ENCODE measurements at regions not wholly inside any gene's neighbourhood (a gene's known extent, or its start where the extent isn't known, plus 50 kb on each side); places are given as distances from the start of the nearest gene placed in this dataset.

DNA sequence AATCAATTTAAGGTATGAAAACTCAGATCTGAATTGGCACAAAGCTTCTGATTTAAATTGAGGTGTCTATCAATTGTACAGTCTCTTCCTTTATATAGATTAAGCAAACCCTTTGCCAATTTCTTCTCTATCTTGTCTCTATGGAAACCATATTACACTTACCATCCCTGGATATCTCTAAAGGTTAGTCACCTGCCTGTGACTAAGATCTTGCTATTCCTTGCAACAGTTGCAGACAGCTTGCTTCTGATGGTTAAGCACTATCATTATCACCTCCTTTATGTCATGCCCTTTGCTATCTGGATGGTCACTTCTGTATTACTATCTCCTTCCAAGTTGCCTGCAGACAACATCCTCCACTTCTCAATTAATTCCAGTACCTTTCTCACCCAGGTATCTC is 998.6 kb upstream of the B3GALT2 start:
- DNase-seq, result no peak

DNA sequence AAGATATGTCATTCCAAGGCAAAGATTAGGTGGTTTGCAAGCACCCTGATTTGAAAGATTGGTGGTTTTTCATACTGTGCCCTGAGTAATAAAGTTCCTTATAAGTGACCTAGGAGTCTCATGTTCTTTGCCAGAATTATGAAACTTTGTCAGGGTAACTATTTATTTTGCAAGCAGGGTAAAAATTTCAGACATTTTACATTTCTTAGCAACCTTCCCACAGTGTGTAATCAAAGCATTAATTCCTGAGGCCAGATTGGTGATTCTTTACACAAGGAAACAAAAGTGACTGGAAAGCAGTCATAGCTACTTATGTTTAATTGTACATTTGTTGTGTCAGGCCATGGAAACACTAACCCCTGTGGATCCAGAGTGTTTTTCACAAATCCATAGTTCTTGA is 998.0 kb upstream of the B3GALT2 start:
- DNase-seq, result no peak

DNA sequence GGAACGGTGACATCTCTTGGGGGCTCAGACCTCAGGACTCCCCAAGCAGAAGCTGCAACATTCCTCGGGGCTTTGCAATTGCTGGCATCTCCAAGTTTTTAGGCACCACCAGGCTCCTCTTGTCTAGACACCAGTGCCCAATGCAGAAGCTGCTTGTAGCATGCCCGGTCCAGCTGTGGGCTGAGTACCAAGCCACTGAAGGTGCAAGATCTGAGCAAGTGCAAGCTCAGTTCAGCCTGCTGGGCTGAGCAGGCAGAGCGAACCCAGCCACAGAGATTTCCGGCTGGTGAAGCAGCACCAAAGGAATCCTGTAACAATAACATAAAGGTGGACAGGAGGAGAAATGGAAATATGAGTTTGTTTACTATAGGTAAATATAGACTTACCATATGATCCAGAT is 995.4 kb upstream of the B3GALT2 start:
- no peak for DNase-seq

DNA sequence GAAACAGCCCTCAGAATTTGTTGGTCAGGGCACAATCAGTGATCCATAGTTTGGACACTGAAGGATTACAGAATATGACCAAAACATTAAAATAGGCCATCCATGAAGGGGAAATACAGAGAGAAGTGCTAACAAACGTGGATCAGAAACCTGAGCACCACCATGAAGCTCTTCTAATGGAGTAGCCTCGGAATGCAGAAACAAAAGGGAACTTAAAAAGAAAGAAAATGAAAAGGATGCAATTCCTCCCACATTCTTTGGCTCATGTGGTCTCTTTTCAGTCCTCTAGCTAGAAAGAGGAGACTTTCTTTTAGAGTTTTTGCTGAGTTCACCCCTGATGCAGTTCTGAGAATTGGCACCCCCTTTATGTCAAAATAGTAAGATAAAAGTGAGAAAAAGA is 989.8 kb upstream of the B3GALT2 start:
- no peak for DNase-seq

DNA sequence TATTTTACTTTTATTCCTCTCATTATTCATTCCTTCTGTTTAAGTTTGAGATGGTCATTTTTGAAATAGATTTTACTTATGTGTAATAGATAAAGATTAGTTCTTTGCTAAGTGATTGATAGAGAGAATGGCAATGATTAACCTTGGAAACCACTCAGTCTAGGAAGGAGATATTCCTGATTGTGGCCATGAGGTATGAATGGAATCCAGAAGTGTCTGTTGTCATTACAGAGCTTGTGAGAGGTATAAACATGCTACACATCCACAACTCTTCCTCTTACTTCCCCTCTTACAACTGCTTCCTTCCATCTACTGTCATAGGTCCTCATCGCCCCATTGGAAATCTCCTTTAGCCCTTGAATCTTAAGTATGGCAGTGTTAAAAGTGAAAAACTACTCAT is 988.8 kb upstream of the B3GALT2 start:
- no peak for DNase-seq

DNA sequence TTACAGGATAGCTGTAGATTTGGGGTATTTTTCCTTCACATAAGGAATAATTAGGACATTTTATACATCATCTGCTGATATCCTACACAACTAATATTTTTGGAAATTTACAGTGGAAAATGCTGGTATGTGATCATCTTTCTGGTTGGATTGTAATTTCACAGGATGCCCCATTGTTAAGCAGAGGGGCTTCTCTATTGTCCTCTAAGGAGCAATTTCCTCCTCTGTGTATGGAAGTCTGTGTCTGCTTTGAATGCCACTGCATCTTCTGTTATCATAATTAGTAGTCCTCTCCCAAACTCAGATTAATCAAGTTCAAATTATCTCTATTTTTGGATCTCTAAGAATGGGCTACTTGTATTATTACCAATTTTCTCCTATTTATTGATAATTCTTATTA is 988.1 kb upstream of the B3GALT2 start:
- DNase-seq, result no peak

DNA sequence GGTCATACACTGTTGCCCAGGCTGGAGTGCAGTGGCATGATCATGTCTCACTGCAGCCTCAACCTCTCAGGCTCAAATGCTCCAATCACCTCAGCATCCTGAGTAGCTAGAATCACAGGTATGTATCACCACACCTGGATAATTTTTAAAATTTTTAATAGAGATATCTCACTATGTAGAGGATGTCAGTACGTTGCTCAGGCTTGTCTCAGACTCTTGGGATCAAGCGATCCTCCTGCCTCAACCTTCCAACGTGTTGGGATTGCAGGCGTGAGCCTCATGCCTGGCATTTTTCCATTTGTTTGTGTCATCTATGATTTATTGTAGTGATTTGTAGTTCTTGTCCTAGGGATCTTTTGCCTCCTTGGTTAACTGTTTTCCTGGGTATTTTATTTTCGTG is 985.2 kb upstream of the B3GALT2 start:
- no peak for DNase-seq

DNA sequence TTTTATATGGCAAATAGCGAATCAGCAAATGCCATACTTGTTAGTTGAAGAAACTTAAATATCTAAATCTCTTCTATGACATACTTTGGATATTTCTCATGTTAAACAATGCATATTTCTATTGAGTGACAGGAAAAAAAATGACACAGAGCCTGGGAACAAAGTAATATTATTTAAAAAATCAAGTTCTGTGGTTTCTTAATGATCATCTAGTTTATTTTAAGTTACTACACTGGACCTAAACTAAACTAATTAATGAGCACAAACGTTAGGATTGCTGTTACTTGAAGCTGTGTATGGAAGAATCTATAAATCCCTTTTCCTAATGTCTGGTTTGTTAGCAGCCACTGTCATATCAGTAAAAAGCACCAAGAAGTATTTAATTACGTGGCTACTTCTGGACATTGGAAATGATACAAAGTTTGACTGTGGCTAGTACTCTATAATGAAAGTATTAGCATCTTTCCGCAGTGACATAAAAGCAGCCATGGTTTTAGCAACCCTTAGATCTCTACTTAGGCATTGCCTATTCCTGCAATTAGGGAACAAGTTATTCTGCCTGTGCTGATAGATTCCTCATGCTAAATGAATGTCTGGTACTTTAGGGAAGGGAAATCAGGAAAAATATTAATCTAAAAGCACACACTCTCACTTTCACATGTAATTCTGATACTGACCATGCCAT is 981.7 kb upstream of the B3GALT2 start:
- DNase-seq, result no peak

DNA sequence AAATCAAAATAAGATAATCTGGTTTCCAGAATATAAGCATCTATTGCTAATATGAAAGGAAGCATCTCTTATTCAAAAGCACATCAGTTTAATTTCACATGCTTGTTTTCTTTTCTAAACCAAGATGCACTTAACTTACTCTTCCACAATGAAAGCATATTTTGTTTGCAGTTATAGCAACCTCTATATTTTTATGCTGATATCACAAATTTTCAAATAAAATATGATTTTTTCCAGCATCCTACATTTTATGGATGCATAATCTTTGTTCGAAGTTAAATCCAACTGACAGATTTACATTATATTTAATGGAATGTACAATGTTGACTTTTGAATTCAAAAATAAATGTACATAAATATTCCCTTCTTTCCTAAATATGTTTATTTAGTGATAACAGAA is 978.3 kb upstream of the B3GALT2 start:
- no peak for DNase-seq

DNA sequence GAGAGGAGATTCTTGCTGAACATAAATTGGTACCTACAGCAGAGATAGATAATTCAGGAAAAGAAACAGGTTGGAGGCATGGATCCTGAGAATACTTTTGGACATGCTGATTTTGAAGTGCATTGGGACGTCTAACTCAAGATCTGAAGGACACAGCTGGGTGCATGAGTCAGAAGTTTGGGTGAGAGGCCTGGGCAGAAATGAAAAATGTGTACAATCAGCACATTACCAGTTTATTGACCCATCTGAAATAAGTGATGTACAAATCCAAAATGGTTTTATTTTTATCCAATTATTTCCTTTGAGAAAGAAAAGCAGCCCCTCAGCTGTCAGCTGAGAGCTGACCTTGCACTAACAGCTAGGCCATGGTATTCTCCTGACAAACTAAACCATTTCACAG is 975.2 kb upstream of the B3GALT2 start:
- no peak for DNase-seq

DNA sequence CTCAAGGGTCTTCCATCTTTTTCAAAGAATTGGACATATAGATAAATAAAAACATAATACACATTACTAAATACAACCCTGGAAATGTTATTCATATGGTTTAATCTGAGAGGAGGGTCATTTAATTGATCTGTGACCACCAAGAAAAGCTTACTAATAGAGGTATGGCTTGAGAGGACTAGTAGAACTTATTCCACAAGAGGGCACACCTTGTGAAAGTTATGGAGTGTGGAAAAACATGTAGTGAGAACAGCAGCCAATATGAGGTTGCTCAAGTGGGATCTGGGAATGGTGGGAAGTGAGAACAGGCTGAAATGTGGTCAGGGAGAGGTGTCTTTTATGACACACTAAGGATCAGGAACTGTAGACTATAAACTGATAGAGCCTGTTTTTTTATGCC is 973.5 kb upstream of the B3GALT2 start:
- no peak for DNase-seq

DNA sequence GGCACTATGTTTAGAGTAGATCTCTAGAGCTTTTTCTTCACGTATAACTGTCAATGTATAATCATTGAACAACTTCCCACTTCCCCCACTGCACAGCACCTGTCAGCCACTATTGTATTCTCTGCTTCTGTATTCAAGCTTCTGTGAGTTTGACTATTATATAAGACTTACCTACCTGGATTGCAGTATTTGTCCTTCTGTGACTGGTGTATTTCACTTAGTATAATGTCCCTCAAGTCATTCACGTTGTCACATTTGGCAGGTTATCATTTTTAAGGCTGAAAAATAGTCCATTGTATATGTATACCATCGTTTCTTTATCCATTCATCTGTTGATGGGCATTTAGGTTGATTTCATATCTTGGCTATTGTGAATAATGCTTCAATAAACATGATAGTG is 969.5 kb upstream of the B3GALT2 start:
- DNase-seq, result no peak

DNA sequence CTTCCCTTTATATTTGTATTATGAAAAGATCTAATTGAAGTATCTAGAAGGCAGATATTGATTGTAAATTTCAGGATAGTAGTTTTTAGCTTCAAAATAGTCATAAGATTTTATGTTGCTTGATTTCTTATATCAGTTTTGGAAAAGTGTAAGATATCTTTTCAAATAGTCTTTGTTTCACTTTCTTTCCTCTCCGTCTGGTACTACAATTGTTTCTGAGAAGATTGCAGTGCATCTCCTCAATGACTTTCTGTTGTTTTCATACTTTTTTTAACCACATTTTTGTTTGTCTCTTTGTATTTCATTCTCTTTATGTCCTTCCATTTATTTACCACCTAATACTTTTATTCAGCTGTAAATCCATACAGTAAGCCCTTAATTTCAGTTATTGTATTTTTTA is 964.6 kb upstream of the B3GALT2 start:
- DNase-seq, result no peak

DNA sequence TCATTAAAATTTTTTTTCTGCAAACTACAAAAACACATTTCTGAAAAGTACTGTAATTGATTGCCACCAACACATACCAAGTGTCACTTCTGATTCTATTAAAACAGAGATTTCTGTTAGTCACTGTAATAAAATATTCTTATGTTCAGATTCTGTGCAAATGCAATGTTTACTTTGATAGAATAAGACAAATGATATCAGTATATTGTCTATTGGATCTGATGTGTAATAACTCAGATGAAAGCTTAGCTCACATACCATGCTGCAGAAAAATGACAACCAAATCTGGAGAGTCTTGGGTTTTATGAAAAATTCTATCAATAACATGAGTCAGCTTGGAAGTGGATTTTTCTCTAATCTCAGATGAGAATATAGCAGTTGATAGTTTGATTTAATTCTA is 963.8 kb upstream of the B3GALT2 start:
- DNase-seq, result no peak

DNA sequence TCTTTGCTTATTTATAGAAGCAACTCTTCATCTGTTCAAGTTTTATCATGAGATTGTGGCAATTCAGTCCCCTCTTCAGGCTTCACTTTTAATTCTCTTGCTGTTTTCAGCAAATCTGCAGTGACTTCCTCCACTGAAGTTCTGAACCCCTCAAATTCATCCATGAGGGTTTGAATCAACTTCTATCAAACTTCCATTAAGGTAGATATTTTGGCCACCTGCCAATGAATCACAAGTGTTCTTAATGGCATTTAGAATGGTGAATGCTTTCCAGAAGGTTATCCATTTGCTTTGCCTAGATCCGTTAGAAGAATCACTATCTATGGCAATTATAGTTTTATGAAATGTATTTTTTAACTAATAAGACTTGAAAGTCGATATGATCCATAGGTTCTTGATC is 946.7 kb upstream of the B3GALT2 start:
- DNase-seq, result no peak

DNA sequence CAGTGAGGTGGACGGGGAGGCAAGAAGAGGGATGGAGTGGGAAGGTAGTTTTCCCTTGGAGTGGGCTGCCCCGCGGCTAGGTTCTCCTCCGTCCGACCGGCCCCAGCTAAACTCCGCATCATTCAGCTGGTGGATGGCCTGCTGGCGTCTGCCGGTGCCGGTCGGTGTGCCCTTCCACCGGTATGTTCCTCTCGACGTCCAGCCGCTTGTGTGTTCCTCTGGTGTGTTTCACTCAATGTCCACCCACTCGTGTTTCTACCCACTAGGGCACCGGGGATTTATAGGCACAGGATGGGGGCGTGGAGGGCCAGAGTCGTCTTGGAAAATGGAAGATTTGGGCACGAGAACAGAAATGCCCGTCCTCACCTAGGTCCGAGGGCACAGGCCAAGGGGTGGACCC is 931.7 kb upstream of the B3GALT2 start:
- no peak for DNase-seq

DNA sequence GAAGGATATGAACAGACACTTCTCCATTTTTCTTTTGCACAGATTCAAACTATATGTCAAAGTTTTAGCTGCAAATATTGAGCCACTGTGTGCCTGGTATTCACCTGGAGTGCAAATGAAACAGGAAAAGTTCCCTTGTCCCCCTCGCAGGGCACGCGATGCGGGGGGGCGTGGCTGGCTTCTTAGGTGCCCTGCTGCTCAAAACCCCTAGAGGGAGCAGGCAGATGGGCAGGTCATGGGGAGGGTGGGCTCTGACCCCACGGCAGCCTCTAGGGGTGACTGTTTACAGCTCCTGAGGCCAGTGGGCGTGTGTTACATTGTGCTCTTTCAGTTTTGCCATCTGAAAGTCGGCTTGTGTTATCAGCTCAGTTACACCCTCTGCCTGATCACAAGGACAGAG is 931.2 kb upstream of the B3GALT2 start:
- no peak for DNase-seq

DNA sequence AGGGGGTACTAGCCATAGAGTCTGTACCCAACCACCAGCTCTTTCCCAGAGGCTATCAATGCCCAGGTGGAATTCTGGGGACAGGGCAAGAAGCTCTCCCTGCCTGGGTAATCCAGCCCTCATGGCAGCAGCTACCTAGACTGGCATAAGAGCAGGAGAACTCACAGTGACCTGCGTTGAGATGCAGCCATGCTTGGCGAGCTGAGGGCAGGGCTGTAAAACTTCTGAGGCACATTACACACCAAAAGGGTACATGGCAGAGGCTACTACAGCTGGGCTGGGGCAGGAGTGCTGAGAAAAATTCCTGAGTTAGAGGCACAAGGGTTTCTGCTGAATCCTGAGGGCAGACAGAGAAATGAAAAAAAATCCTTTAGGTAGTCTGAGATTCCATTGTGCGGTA is 927.9 kb upstream of the B3GALT2 start:
- DNase-seq, result no peak

DNA sequence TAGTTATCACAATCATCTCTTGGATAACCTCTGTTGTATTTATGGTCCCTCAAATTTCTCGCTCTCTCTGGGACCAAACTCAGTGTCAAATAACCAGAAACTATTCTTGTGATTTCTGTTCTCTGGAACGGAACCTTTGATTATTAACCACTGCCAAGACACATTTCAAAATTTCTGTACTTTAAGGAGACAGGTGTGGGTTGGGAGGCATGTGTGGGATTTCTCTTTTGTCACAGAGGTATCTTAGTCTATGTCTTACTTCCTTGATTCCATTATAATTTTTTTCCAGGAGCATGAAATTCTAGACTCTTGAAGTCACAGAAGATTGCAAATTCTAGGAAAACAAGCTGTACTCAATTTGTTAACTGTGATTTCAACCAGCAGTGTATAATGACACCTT is 919.0 kb upstream of the B3GALT2 start:
- no peak for DNase-seq

DNA sequence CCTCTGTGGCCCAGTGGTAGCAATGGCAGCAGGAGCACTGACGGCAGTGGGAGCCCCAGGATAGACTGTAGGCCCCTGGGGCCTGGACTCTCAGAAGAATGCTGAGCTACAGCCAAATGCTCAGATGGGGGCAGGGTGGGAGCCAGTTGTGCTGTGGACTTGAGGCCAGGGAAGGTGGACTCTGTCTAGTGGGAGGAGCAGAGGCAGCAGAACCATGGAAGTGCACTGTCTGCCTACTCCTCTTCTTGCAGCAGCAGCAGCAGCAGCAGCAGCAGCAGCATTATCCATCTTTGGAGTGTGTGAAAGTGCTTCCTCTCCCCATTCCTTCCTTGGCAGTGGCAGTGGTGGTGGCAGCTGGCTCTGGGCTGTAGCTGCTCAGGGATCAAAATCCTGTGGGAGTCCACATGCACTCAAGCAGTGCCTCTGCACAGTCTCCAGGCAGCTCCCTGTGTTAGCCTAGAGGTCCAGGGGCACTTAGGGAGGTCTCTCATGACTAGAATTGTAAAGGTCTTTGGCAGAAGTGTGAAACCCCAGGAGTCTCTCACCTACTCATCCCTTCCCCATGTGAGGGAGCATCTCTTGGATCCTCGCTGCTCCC is 917.9 kb upstream of the B3GALT2 start:
- no peak for DNase-seq

DNA sequence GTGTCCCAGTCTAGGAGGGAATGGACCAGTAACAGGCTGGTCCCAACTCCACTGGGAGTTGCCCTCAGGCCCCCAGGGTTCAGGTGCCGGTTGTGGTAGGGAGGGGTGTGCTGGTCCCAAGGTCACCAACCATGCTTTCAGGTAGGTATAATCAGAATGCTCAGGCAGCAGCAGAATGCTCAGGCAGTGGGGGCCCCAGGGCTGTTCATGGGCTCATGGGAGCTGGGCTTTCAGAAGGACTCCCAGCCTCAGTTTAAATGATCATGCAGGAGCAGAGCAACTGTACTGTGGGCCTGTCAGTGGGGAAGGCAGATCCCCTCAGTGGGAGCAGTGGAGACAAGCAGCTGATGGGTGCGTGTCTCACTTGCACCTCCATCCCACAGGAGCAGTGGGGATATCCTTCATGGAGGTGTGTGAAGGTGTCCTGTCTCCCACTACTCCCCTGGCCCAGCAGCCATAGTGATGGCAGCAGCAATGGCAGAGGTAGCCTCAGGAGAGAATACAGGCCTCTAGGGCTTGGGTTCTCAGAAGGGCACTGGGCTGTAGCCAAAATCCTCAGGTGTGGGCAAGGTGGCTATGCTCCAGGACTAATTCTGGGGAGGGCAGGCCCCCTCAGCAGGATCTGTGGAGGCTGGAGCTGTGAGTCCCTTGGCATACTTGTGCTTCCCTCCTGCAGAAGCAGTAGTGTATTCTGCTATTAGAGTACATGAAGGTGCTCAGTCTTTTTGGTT is 917.3 kb upstream of the B3GALT2 start:
- no peak for DNase-seq

DNA sequence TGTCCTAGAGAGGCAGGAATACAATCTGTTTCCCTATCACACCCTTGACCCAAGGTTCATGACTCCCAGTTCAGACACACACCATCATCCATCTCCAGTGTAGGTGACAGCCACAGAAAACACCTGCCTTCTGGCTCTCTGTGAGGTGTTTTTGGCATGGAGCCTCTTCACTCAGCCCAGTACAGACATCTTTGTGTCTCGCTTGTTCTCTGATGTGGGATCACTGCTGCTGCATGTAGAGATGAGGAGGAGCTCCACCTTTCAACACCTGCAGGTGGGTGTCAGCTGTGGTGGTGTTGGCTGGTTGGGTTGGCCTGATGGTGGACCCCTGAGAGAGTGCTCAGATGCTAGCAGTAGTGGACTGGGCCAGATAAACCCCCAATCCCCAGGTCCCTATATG is 916.7 kb upstream of the B3GALT2 start:
- DNase-seq, result no peak

DNA sequence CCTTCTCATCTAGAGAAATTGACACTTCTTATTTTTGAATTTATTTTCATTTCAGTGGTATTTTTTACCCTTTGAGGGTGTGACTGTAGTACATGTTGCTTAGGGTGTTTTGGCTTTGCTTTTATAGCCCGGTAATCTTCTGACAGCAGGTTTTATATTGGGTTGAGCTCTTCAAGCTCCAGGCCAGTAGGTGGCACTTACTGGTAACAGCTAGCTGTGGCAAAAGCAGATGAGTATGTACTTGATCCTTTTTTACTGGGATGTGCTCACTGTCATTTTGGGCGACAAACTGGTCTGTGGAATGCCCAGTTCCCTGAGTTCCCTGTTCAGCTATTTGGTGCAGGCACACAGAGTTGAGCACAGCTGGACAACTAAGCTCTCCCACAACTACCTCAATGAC is 916.2 kb upstream of the B3GALT2 start:
- DNase-seq, result no peak

DNA sequence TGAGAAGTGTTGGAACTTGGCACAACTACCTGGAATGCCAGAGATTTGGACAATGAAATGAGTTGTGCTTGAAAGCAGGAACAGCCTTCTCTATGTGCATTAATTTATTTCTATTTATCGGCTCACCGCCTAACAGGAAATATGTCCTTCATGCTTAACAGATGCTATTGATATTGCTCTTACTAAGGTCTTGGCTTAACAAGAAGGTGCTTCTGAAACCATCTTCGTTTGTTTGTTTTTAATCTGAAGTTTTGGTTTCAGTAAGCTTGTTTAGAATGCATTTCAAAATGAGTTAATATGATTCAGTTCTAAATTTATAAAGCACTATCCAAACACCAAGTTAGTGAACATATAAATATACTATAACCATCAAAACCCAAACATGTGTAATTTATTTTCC is 898.3 kb upstream of the B3GALT2 start:
- no peak for DNase-seq

DNA sequence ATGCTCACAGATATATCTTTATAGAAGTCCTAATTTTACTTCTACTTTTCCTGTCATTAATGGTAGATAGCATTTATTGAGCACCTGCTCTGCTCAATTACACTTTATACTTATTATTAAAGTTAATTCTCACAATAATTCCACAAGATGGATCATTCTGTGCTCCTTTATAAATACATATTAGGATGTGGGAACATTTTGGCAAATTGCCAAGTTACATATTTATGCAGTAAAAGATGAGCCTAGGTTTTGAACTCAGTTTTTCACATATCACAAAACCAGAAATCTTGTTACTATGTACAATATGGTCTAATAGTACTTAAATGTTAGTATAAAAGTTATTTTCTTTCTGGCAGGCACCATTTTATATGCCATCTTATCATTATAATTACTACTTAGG is 895.0 kb upstream of the B3GALT2 start:
- no peak for DNase-seq

All from femur (tissue), 1 donor.